ENCODE measurements at regions not wholly inside any gene's neighbourhood (a gene's known extent, or its start where the extent isn't known, plus 50 kb on each side); places are given as distances from the start of the nearest gene placed in this dataset.
A peak's percentile ranks its signal among the peaks of the same experiment; 100 is the strongest.

GRCh38 chr3:177530908-177531307 is 333.6 kb upstream of the TBL1XR1 start:
- FAIRE-seq: no peak
- H3K9me3 ChIP-seq (ENCODE audit: control insufficient read depth in 2 of 2, insufficient read depth in 1 of 2, low read depth in 1 of 2, low read length in 1 of 2): peaks cover 0 to 9% of the 10 kb centered on the region in 2 donors
- no peak overlapping the region for H3K4me3 ChIP-seq (ENCODE audit: low read depth in 1 of 3, low read length in 3 of 3)
- H3K4me1 ChIP-seq (ENCODE audit: control insufficient read depth in 3 of 3, insufficient read depth in 2 of 3, low read depth in 1 of 3, low read length in 2 of 3): peaks cover 3 to 9% (median 4%) of the 10 kb centered on the region in 3 donors
- H3K27ac ChIP-seq (ENCODE audit: low read depth in 1 of 3, low read length in 2 of 3): no peak overlapping the region
- no peaks in the 10 kb centered on the region for H3K36me3 ChIP-seq (ENCODE audit: control insufficient read depth in 3 of 3, insufficient read depth in 2 of 3, low read depth in 1 of 3, low read length in 3 of 3)
- H3K27me3 ChIP-seq (ENCODE audit: control insufficient read depth in 3 of 3, insufficient read depth in 3 of 3, low read length in 3 of 3): no peaks in the 10 kb centered on the region
- 80 to 87% (median 85%) methylated on average over 5 of the region's 5 CpGs for WGBS, 3 donors
- DNase-seq: no peak

GRCh38 chr3:177536873-177537272 is 339.6 kb upstream of the TBL1XR1 start:
- Histone ChIP-seq H3K4me1 (ENCODE audit: control insufficient read depth in 3 of 3, insufficient read depth in 2 of 3, low read depth in 1 of 3, low read length in 2 of 3) (peaks cover 0 to 8% (median 0%) of the 10 kb centered on the region in 3 donors), H3K27ac (ENCODE audit: low read depth in 1 of 3, low read length in 2 of 3) (no peak overlapping the region), H3K9me3 (ENCODE audit: control insufficient read depth in 2 of 2, insufficient read depth in 1 of 2, low read depth in 1 of 2, low read length in 1 of 2) (no peaks in the 10 kb centered on the region), H3K36me3 (ENCODE audit: control insufficient read depth in 3 of 3, insufficient read depth in 2 of 3, low read depth in 1 of 3, low read length in 3 of 3) (no peaks in the 10 kb centered on the region), H3K27me3 (ENCODE audit: control insufficient read depth in 3 of 3, insufficient read depth in 3 of 3, low read length in 3 of 3) (no peaks in the 10 kb centered on the region), H3K4me3 (ENCODE audit: low read depth in 1 of 3, low read length in 3 of 3) (no peak overlapping the region)
- WGBS, 3 donors: 90 to 95% (median 91%) methylated on average over 2 of the region's 2 CpGs
- no peak for FAIRE-seq
- no peak for DNase-seq

- H3K36me3 ChIP-seq (ENCODE audit: control insufficient read depth in 3 of 3, insufficient read depth in 2 of 3, low read depth in 1 of 3, low read length in 3 of 3): no peaks in the 10 kb centered on the region
- FAIRE-seq (no peak), DNase-seq (no peak)
- WGBS, 3 donors: 92 to 100% (median 97%) methylated on average over 1 of the region's 1 CpG
- no peak overlapping the region for H3K4me3 ChIP-seq (ENCODE audit: low read depth in 1 of 3, low read length in 3 of 3)
- H3K27me3 ChIP-seq (ENCODE audit: control insufficient read depth in 3 of 3, insufficient read depth in 3 of 3, low read length in 3 of 3): no peaks in the 10 kb centered on the region
- no peak overlapping the region for H3K27ac ChIP-seq (ENCODE audit: low read depth in 1 of 3, low read length in 2 of 3)
- peaks cover 0 to 8% (median 0%) of the 10 kb centered on the region in 3 donors for H3K4me1 ChIP-seq (ENCODE audit: control insufficient read depth in 3 of 3, insufficient read depth in 2 of 3, low read depth in 1 of 3, low read length in 2 of 3)
- H3K9me3 ChIP-seq (ENCODE audit: control insufficient read depth in 2 of 2, insufficient read depth in 1 of 2, low read depth in 1 of 2, low read length in 1 of 2): no peaks in the 10 kb centered on the region
Observed at GRCh38 chr3:177537612-177538011, 340.3 kb upstream of the TBL1XR1 start.

GRCh38 chr3:177538048-177538749 is 340.9 kb upstream of the TBL1XR1 start:
- no peak overlapping the region for H3K4me3 ChIP-seq (ENCODE audit: low read depth in 1 of 3, low read length in 3 of 3)
- peak overlapping the region in 2 of 3 donors; percentile 4 to 60 for H3K27ac ChIP-seq (ENCODE audit: low read depth in 1 of 3, low read length in 2 of 3)
- H3K27me3 ChIP-seq (ENCODE audit: control insufficient read depth in 3 of 3, insufficient read depth in 3 of 3, low read length in 3 of 3): no peaks in the 10 kb centered on the region
- H3K36me3 ChIP-seq (ENCODE audit: control insufficient read depth in 3 of 3, insufficient read depth in 2 of 3, low read depth in 1 of 3, low read length in 3 of 3): no peaks in the 10 kb centered on the region
- DNase-seq (no peak), FAIRE-seq (no peak)
- H3K9me3 ChIP-seq (ENCODE audit: control insufficient read depth in 2 of 2, insufficient read depth in 1 of 2, low read depth in 1 of 2, low read length in 1 of 2): no peaks in the 10 kb centered on the region
- peaks cover 0 to 8% (median 0%) of the 10 kb centered on the region in 3 donors for H3K4me1 ChIP-seq (ENCODE audit: control insufficient read depth in 3 of 3, insufficient read depth in 2 of 3, low read depth in 1 of 3, low read length in 2 of 3)
- 63 to 74% (median 69%) methylated on average over 4 of the region's 4 CpGs for WGBS, 3 donors

GRCh38 chr3:177538750-177539730 is 341.8 kb upstream of the TBL1XR1 start:
- DNase-seq: peak; percentile 55
- Histone ChIP-seq H3K4me3 (ENCODE audit: low read depth in 1 of 3, low read length in 3 of 3) (no peak overlapping the region), H3K9me3 (ENCODE audit: control insufficient read depth in 2 of 2, insufficient read depth in 1 of 2, low read depth in 1 of 2, low read length in 1 of 2) (no peaks in the 10 kb centered on the region), H3K4me1 (ENCODE audit: control insufficient read depth in 3 of 3, insufficient read depth in 2 of 3, low read depth in 1 of 3, low read length in 2 of 3) (peaks cover 0 to 8% (median 0%) of the 10 kb centered on the region in 3 donors), H3K27me3 (ENCODE audit: control insufficient read depth in 3 of 3, insufficient read depth in 3 of 3, low read length in 3 of 3) (no peaks in the 10 kb centered on the region), H3K36me3 (ENCODE audit: control insufficient read depth in 3 of 3, insufficient read depth in 2 of 3, low read depth in 1 of 3, low read length in 3 of 3) (no peaks in the 10 kb centered on the region), H3K27ac (ENCODE audit: low read depth in 1 of 3, low read length in 2 of 3) (peak overlapping the region in 1 of 3 donors; percentile 63)
- FAIRE-seq: no peak
- 46 to 66% (median 54%) methylated on average over 9 of the region's 9 CpGs for WGBS, 3 donors

- FAIRE-seq: no peak
- no peaks in the 10 kb centered on the region for H3K9me3 ChIP-seq (ENCODE audit: control insufficient read depth in 2 of 2, insufficient read depth in 1 of 2, low read depth in 1 of 2, low read length in 1 of 2)
- H3K27me3 ChIP-seq (ENCODE audit: control insufficient read depth in 3 of 3, insufficient read depth in 3 of 3, low read length in 3 of 3): no peaks in the 10 kb centered on the region
- no peaks in the 10 kb centered on the region for H3K36me3 ChIP-seq (ENCODE audit: control insufficient read depth in 3 of 3, insufficient read depth in 2 of 3, low read depth in 1 of 3, low read length in 3 of 3)
- WGBS, 3 donors: 89 to 96% (median 89%) methylated on average over 4 of the region's 4 CpGs
- DNase-seq: no peak
- no peak overlapping the region for H3K4me3 ChIP-seq (ENCODE audit: low read depth in 1 of 3, low read length in 3 of 3)
- H3K27ac ChIP-seq (ENCODE audit: low read depth in 1 of 3, low read length in 2 of 3): no peak overlapping the region
- peaks cover 0 to 8% (median 0%) of the 10 kb centered on the region in 3 donors for H3K4me1 ChIP-seq (ENCODE audit: control insufficient read depth in 3 of 3, insufficient read depth in 2 of 3, low read depth in 1 of 3, low read length in 2 of 3)
Observed at GRCh38 chr3:177541541-177541940, 344.3 kb upstream of the TBL1XR1 start.

GRCh38 chr3:177545964-177546363 is 348.7 kb upstream of the TBL1XR1 start:
- DNase-seq (no peak), FAIRE-seq (no peak)
- Histone ChIP-seq H3K36me3 (ENCODE audit: control insufficient read depth in 3 of 3, insufficient read depth in 2 of 3, low read depth in 1 of 3, low read length in 3 of 3) (no peaks in the 10 kb centered on the region), H3K27ac (ENCODE audit: low read depth in 1 of 3, low read length in 2 of 3) (no peak overlapping the region), H3K9me3 (ENCODE audit: control insufficient read depth in 2 of 2, insufficient read depth in 1 of 2, low read depth in 1 of 2, low read length in 1 of 2) (no peaks in the 10 kb centered on the region), H3K4me1 (ENCODE audit: control insufficient read depth in 3 of 3, insufficient read depth in 2 of 3, low read depth in 1 of 3, low read length in 2 of 3) (no peaks in the 10 kb centered on the region), H3K4me3 (ENCODE audit: low read depth in 1 of 3, low read length in 3 of 3) (no peak overlapping the region), H3K27me3 (ENCODE audit: control insufficient read depth in 3 of 3, insufficient read depth in 3 of 3, low read length in 3 of 3) (no peaks in the 10 kb centered on the region)
- WGBS, 3 donors: 93 to 96% (median 94%) methylated on average over 3 of the region's 3 CpGs

GRCh38 chr3:177547711-177548350 is 350.5 kb upstream of the TBL1XR1 start:
- Histone ChIP-seq H3K9me3 (ENCODE audit: control insufficient read depth in 2 of 2, insufficient read depth in 1 of 2, low read depth in 1 of 2, low read length in 1 of 2) (no peaks in the 10 kb centered on the region), H3K4me3 (ENCODE audit: low read depth in 1 of 3, low read length in 3 of 3) (no peak overlapping the region), H3K27me3 (ENCODE audit: control insufficient read depth in 3 of 3, insufficient read depth in 3 of 3, low read length in 3 of 3) (no peaks in the 10 kb centered on the region), H3K27ac (ENCODE audit: low read depth in 1 of 3, low read length in 2 of 3) (no peak overlapping the region), H3K4me1 (ENCODE audit: control insufficient read depth in 3 of 3, insufficient read depth in 2 of 3, low read depth in 1 of 3, low read length in 2 of 3) (no peaks in the 10 kb centered on the region), H3K36me3 (ENCODE audit: control insufficient read depth in 3 of 3, insufficient read depth in 2 of 3, low read depth in 1 of 3, low read length in 3 of 3) (no peaks in the 10 kb centered on the region)
- FAIRE-seq (no peak), DNase-seq (peak; percentile 24)
- WGBS, 3 donors: 68 to 83% (median 73%) methylated on average over 13 of the region's 13 CpGs

Data from small intestine (tissue), 7 donors.